ENCODE measurements at regions not wholly inside any gene's neighbourhood (a gene's known extent, or its start where the extent isn't known, plus 50 kb on each side); places are given as distances from the start of the nearest gene placed in this dataset.

GRCh38 chr12:127570387-127570786, 696.6 kb upstream of the TMEM132C start (continued):
- no peak for TF ChIP-seq REST (IDR thresholded peaks at IDR 0.05; ENCODE audit: unreplicated experiment)
- no peak for TF ChIP-seq ZNF331 (CRISPR knock-in tag; IDR thresholded peaks at IDR 0.05; ENCODE audit: low read depth)
- no peak for TF ChIP-seq EZH2 (IDR thresholded peaks at IDR 0.05; ENCODE audit: low read depth, unreplicated experiment)
- TF ChIP-seq CREB1 (CRISPR knock-in tag; IDR thresholded peaks at IDR 0.05; ENCODE audit: low read depth): no peak
- no peak for TF ChIP-seq EZH2phosphoT487 (IDR thresholded peaks at IDR 0.05; ENCODE audit: unreplicated experiment)
- no peak for TF ChIP-seq ETS1 (IDR thresholded peaks at IDR 0.05)

GRCh38 chr12:127570793-127571360, 696.1 kb upstream of the TMEM132C start:
- Mint-ChIP-seq H3K9me3 (peaks cover 99% of the 10 kb centered on the region), H3K4me1 (no peaks in the 10 kb centered on the region), H3K4me3 (no peak overlapping the region), H3K27me3 (ENCODE audit: insufficient read depth, low read depth, poor library complexity) (peaks cover 10% of the 10 kb centered on the region), H3K27ac (no peak overlapping the region), H3K36me3 (ENCODE audit: low read depth) (peaks cover 53% of the 10 kb centered on the region)
- Histone ChIP-seq H4K20me1 (replicated peaks; ENCODE audit: insufficient read depth) (no peaks in the 10 kb centered on the region), H3K79me2 (replicated peaks; ENCODE audit: insufficient read depth) (no peaks in the 10 kb centered on the region), H2AFZ (no peak overlapping the region), H3K4me1 (ENCODE audit: insufficient read depth) (peaks cover 1% of the 10 kb centered on the region; the same call in 1 of the 2 replicates), H3K9me2 (ENCODE audit: insufficient read depth) (no peaks in the 10 kb centered on the region), H3K4me3 (no peak overlapping the region), H3K4me2 (no peak overlapping the region), H3F3A (replicated peaks; ENCODE audit: low read depth) (no peaks in the 10 kb centered on the region), H3K27ac (ENCODE audit: low read depth) (no peak overlapping the region), H3K36me3 (ENCODE audit: insufficient read depth) (no peaks in the 10 kb centered on the region), H3K27me3 (ENCODE audit: insufficient read depth) (no peaks in the 10 kb centered on the region)
- no peak for DNase-seq (ENCODE audit: low spot score)
- no peak for ATAC-seq
- no peak for TF ChIP-seq ZNF331 (CRISPR knock-in tag; IDR thresholded peaks at IDR 0.05; ENCODE audit: low read depth)
- TF ChIP-seq EZH2 (IDR thresholded peaks at IDR 0.05; ENCODE audit: low read depth, unreplicated experiment): no peak
- TF ChIP-seq REST (IDR thresholded peaks at IDR 0.05; ENCODE audit: unreplicated experiment): no peak
- TF ChIP-seq ETS1 (IDR thresholded peaks at IDR 0.05): no peak
- no peak for TF ChIP-seq STAT1 (IDR thresholded peaks at IDR 0.05; ENCODE audit: unreplicated experiment)
- TF ChIP-seq POLR2AphosphoS5 (IDR thresholded peaks at IDR 0.05; ENCODE audit: low read depth): no peak
- no peak for TF ChIP-seq NANOG (IDR thresholded peaks at IDR 0.05; ENCODE audit: borderline replicate concordance)
- TF ChIP-seq CREB1 (CRISPR knock-in tag; IDR thresholded peaks at IDR 0.05; ENCODE audit: low read depth): no peak
- TF ChIP-seq JUNB (IDR thresholded peaks at IDR 0.05; ENCODE audit: unreplicated experiment): no peak
- no peak for TF ChIP-seq ZNF114 (CRISPR knock-in tag; IDR thresholded peaks at IDR 0.05)
- no peak for TF ChIP-seq EZH2phosphoT487 (IDR thresholded peaks at IDR 0.05; ENCODE audit: unreplicated experiment)
